ENCODE measurements at regions not wholly inside any gene's neighbourhood (a gene's known extent, or its start where the extent isn't known, plus 50 kb on each side); places are given as distances from the start of the nearest gene placed in this dataset.

- Histone ChIP-seq H3K4me1 (peaks cover 7% of the 10 kb centered on the region; the same call in 2 of the 3 replicates), H3K27ac (peak overlapping the region in 1 of 2 experiments; percentile 7; a peak in 1 of 6 replicates), H3K9me3 (no peaks in the 10 kb centered on the region), H3K4me2 (no peak overlapping the region), H3K4me3 (no peak overlapping the region)
- CTCF ChIA-PET: interaction anchor here (0.6 to 6.1 kb wide), 51 partner anchors 8 to 1772 kb away, joined by 3 to 113 read pairs (median 4); partner anchors contain the start of gene TBX3
- FAIRE-seq (peak; percentile 88), ATAC-seq (peak; percentile 98), DNase-seq (ENCODE audit: low read depth in 1 of 2, low spot score in 1 of 2) (peak; percentile 58 to 74)
- TF ChIP-seq RAD21 (conservative IDR thresholded peaks at IDR 0.05 in 1 of 2, IDR thresholded peaks at IDR 0.05 in 1 of 2): peak; percentile 92 to 94
- no peak for TF ChIP-seq HOXA7 (CRISPR knock-in tag; IDR thresholded peaks at IDR 0.05)
- TF ChIP-seq SMC3 (IDR thresholded peaks at IDR 0.05): peak; percentile 96
- peak; percentile 82 for TF ChIP-seq CTCF (IDR thresholded peaks at IDR 0.05)
- POLR2A ChIA-PET: interaction anchor here (1.6 kb wide), 1 partner anchor 1069 kb away, joined by 6 read pairs; the partner anchor contains the start of gene TBX3
- WGBS (ENCODE audit: missing lambda C conversion rate): 53% methylated on average over 5 of the region's 5 CpGs
Measured at GRCh38 chr12:115752913-115753726, 524.4 kb downstream of the MED13L start.

- ChIA-PET POLR2A (no interaction called here), CTCF (interaction anchor here (0.6 to 6.1 kb wide), 19 partner anchors 8 to 1127 kb away, joined by 3 to 113 read pairs (median 4); partner anchors contain the start of gene TBX3)
- H3K9me3 ChIP-seq: no peaks in the 10 kb centered on the region
- WGBS (ENCODE audit: missing lambda C conversion rate): 13% methylated on average over 2 of the region's 2 CpGs
- peaks cover 7% of the 10 kb centered on the region; the same call in 2 of the 3 replicates for H3K4me1 ChIP-seq
- no peak for ATAC-seq
- no peak for FAIRE-seq
- TF ChIP-seq MAX (IDR thresholded peaks at IDR 0.05): no peak
- H3K4me3 ChIP-seq: no peak overlapping the region
- DNase-seq (ENCODE audit: low read depth in 1 of 2, low spot score in 1 of 2): no peak
- no peak overlapping the region for H3K4me2 ChIP-seq
- no peak overlapping the region; a peak in 1 of 6 replicates for H3K27ac ChIP-seq
Measured at GRCh38 chr12:115752156-115752555, 525.3 kb downstream of the MED13L start.

- DNase-seq (ENCODE audit: low read depth in 1 of 2, low spot score in 1 of 2): no peak
- POLR2A ChIA-PET: interaction anchor here (0.6 to 1.5 kb wide), 2 partner anchors 67 to 1066 kb away, joined by 3 to 4 read pairs; partner anchors contain the start of gene TBX3
- Histone ChIP-seq H3K4me2 (no peak overlapping the region), H3K9me3 (0 out of 3 replicates have a peak, but pooled peaks cover 4% of the 10 kb centered on the region), H3K27ac (no peak overlapping the region), H3K4me3 (no peak overlapping the region), H3K4me1 (no peaks in the 10 kb centered on the region; the same call in 2 of the 3 replicates)
- ATAC-seq: no peak
- WGBS (ENCODE audit: missing lambda C conversion rate): 87% methylated on average over 1 of the region's 1 CpG
- no peak for FAIRE-seq
- CTCF ChIA-PET: interaction anchor here (0.6 to 6.1 kb wide), 6 partner anchors 9 to 1085 kb away, joined by 3 to 113 read pairs (median 6); no protein-coding TSS in a partner anchor
- TF ChIP-seq HOXB5 (CRISPR knock-in tag; IDR thresholded peaks at IDR 0.05) (no peak), JUN (IDR thresholded peaks at IDR 0.05) (no peak), HES2 (IDR thresholded peaks at IDR 0.05) (no peak), PHF8 (IDR thresholded peaks at IDR 0.05; ENCODE audit: borderline replicate concordance, low read depth) (no peak), RAD21 (conservative IDR thresholded peaks at IDR 0.05 in 1 of 2, IDR thresholded peaks at IDR 0.05 in 1 of 2) (no peak), ATOH8 (CRISPR knock-in tag; IDR thresholded peaks at IDR 0.05; ENCODE audit: low read depth) (no peak), HOXB13 (CRISPR knock-in tag; IDR thresholded peaks at IDR 0.05; ENCODE audit: low read depth) (no peak), RFX5 (IDR thresholded peaks at IDR 0.05) (no peak), CTCF (IDR thresholded peaks at IDR 0.05) (no peak), CBX8 (IDR thresholded peaks at IDR 0.05) (no peak), CHD2 (IDR thresholded peaks at IDR 0.05; ENCODE audit: low read length, partially characterized antibody) (no peak), HMGXB4 (CRISPR knock-in tag; IDR thresholded peaks at IDR 0.05; ENCODE audit: borderline replicate concordance) (no peak), JUNB (IDR thresholded peaks at IDR 0.05) (no peak), HEYL (CRISPR knock-in tag; IDR thresholded peaks at IDR 0.05) (no peak), ELK1 (IDR thresholded peaks at IDR 0.05; ENCODE audit: low read depth, low read length) (no peak), POLR2AphosphoS2 (conservative IDR thresholded peaks at IDR 0.05; ENCODE audit: low read length) (no peak), TP53 (CRISPR knock-in tag; IDR thresholded peaks at IDR 0.05) (no peak), BHLHE40 (IDR thresholded peaks at IDR 0.05; ENCODE audit: low read depth, low read length) (no peak), RCOR1 (IDR thresholded peaks at IDR 0.05; ENCODE audit: low read depth, low read length) (no peak)
Measured at GRCh38 chr12:115750340-115750739, 527.2 kb downstream of the MED13L start.

All from A549 (cell line).